K562 (cell line): ENCODE measurements at regions not wholly inside any gene's neighbourhood (a gene's known extent, or its start where the extent isn't known, plus 50 kb on each side); places are given as distances from the start of the nearest gene placed in this dataset.

Source experiments
- ATAC-seq: fragments of 200-7000 bp; cut with Tn5 transposase; 3 replicates; pipeline ENCODE4 v1.9.1; 2020; ENCODE audit warnings: moderate library complexity
- BruUV-seq: library from RNA; stranded (reverse); fragments of 400-500 nt; replicated peaks from 2 replicates; lab custom pipeline; 2021; lab: Mats Ljungman, UMichigan
- CTCF ChIA-PET: fragments of 300-600 bp; formaldehyde crosslinking; extraction: SDS; loops from one replicate; lab custom pipeline; 2021; ENCODE audit warnings: low intra/inter-chr PET ratio; lab: Yijun Ruan, JAX
- POLR2A ChIA-PET: fragments of 300-600, 350-650 bp; sonication (Branson Sonifier 250); formaldehyde crosslinking; extraction: SDS; loops from one replicate; lab custom pipeline; 2021; ENCODE audit warnings: antibody characterized with exemption, inconsistent platforms; lab: Yijun Ruan, JAX
- DNase-seq, 4 experiments: peaks; one replicate each; pipeline versions ENCODE4 v3.0.0 to v3.0.0-alpha.2; 2011 to 2018; ENCODE audit warnings: low spot score in 3 of 4, mixed read lengths in 3 of 4; ENCODE audit errors: extremely low read depth in 1 of 4
- FAIRE-seq: peaks from 2 replicates; lab custom pipeline; 2011; peaks lifted over from hg19 to GRCh38; lab: Jason Lieb, UNC
- H2AFZ ChIP-seq: 2 replicates; pipeline ENCODE4 v1.6.0; 2011; ENCODE audit warnings: low read depth, low read length, control low read depth, inconsistent platforms
- H3K27ac ChIP-seq: fragments of 200-600 bp; 3 replicates; pipeline ENCODE4 v1.8.0; 2011; ENCODE audit warnings: low read depth, mild to moderate bottlenecking, control low read depth, inconsistent platforms, low read length, moderate library complexity, mixed read lengths; ENCODE audit errors: extremely low read depth
- H3K27me3 ChIP-seq, 2 experiments: fragments of 300-600 bp in 1 of 2; 2 replicates in 1 of 2; 3 replicates in 1 of 2; pipeline versions ENCODE4 v1.6.0 to v1.8.0; 2011; ENCODE audit warnings: inconsistent platforms in 2 of 2, low read length in 2 of 2, mild to moderate bottlenecking in 1 of 2, mixed read lengths in 1 of 2, moderate library complexity in 1 of 2; ENCODE audit not compliant: control insufficient read depth in 2 of 2, insufficient read depth in 2 of 2
- H3K36me3 ChIP-seq: fragments of 300-600 bp; 3 replicates; pipeline ENCODE4 v1.8.0; 2011; ENCODE audit warnings: mild to moderate bottlenecking, low read length, inconsistent platforms; ENCODE audit not compliant: control insufficient read depth, insufficient read depth
- H3K4me1 ChIP-seq, 2 experiments: fragments of 200-600 bp in 1 of 2; replicated peaks in 1 of 2; 2 replicates in 1 of 2; 3 replicates in 1 of 2; pipeline versions ENCODE4 v1.5.1 to v1.8.0; 2011; ENCODE audit warnings: inconsistent platforms in 2 of 2, low read length in 2 of 2, mild to moderate bottlenecking in 1 of 2, mixed read lengths in 1 of 2, moderate library complexity in 1 of 2; ENCODE audit not compliant: control insufficient read depth in 2 of 2, insufficient read depth in 2 of 2
- H3K4me2 ChIP-seq: 2 replicates; pipeline ENCODE4 v1.6.1; 2011; ENCODE audit warnings: low read length, control low read depth, inconsistent platforms, mixed read lengths; ENCODE audit not compliant: insufficient read depth
- H3K4me3 ChIP-seq: fragments of 200-600 bp; sonication (generic), shearing (Covaris generic); 2 replicates; pipeline ENCODE4 v1.5.1; 2016; ENCODE audit warnings: control low read depth, inconsistent platforms
- H3K79me2 ChIP-seq: fragments of 200-600 bp; 3 replicates; pipeline ENCODE4 v1.8.0; 2011; ENCODE audit warnings: low read length, inconsistent platforms; ENCODE audit not compliant: control insufficient read depth, insufficient read depth
- H3K9ac ChIP-seq, 2 experiments: 2 replicates each; pipeline versions ENCODE4 v1.6.0 to v1.6.1; 2011; ENCODE audit warnings: low read depth in 2 of 2, low read length in 2 of 2, control low read depth in 1 of 2, inconsistent platforms in 1 of 2, mild to moderate bottlenecking in 1 of 2, mixed read lengths in 1 of 2; ENCODE audit not compliant: insufficient read depth in 1 of 2
- H3K9me1 ChIP-seq: one replicate; pipeline ENCODE4 v1.6.0; 2011; ENCODE audit warnings: inconsistent platforms, mild to moderate bottlenecking, low read length, moderate library complexity; ENCODE audit not compliant: control insufficient read depth, insufficient read depth
- H3K9me3 ChIP-seq: replicated peaks from 2 replicates; pipeline ENCODE4 v1.5.1; 2011; ENCODE audit warnings: low read depth, low read length, inconsistent platforms; ENCODE audit not compliant: control insufficient read depth, insufficient read depth
- H4K20me1 ChIP-seq: replicated peaks from 2 replicates; pipeline ENCODE4 v1.6.1; 2011; ENCODE audit warnings: low read length, inconsistent platforms, mixed read lengths; ENCODE audit not compliant: control insufficient read depth, insufficient read depth
- CBFA2T3 ChIP-seq: fragments of 450-650 bp; IDR thresholded peaks from 2 replicates; pipeline ENCODE4 v1.6.1; 2017
- ESRRA ChIP-seq: fragments of 450-650 bp; IDR thresholded peaks from 2 replicates; pipeline ENCODE4 v1.6.1; 2014; ENCODE audit warnings: low read depth, mild to moderate bottlenecking, moderate library complexity, borderline replicate concordance
- HDGF ChIP-seq: fragments of 450-650 bp; IDR thresholded peaks from 2 replicates; pipeline ENCODE4 v1.6.1; 2016
- HMGN3 ChIP-seq: IDR thresholded peaks from 2 replicates; pipeline ENCODE4 v1.6.1; 2011; ENCODE audit warnings: borderline replicate concordance, low read depth, mild to moderate bottlenecking, mixed read lengths, low read length; ENCODE audit not compliant: insufficient read length; ENCODE audit errors: extremely low read depth
- NKRF ChIP-seq: fragments of 450-650 bp; IDR thresholded peaks from 2 replicates; pipeline ENCODE4 v1.6.1; 2016; ENCODE audit warnings: borderline replicate concordance
- PHB ChIP-seq: fragments of 250-450 bp; sonication (Bioruptor Pico); IDR thresholded peaks from 2 replicates; pipeline ENCODE4 v1.5.0; 2021
- SPI1 ChIP-seq: IDR thresholded peaks from 2 replicates; pipeline ENCODE4 v1.6.1; 2011; ENCODE audit warnings: low read depth, low read length, control low read depth, borderline replicate concordance
- TAF15 ChIP-seq: fragments of 200-400 bp; formaldehyde crosslinking; IDR thresholded peaks from 2 replicates; pipeline ENCODE4 v1.6.1; 2017; ENCODE audit warnings: mild to moderate bottlenecking, low read depth, low read length, moderate library complexity
- WGBS: fragments of 100-300 bp; shearing (Covaris generic); methylation state at CpG from one replicate; pipeline ENCODE4 v1.1.6; 2016; ENCODE audit warnings: low coverage, mixed read lengths; ENCODE audit not compliant: insufficient coverage; ENCODE audit errors: missing lambda C conversion rate; 5-methylcytosine and 5-hydroxymethylcytosine counted together
- in situ Hi-C: fragments of 300-500 bp; cut with MboI; formaldehyde crosslinking; loops from 4 replicates; pipeline ENCODE4 v1.15.0; 2018; ENCODE audit warnings: inconsistent platforms, mixed read lengths
- intact Hi-C: fragments of 100-400 bp; cut with micrococcal nuclease; formaldehyde crosslinking; loops from 2 replicates; pipeline ENCODE4 v1.14.2; 2022

- TF ChIP-seq NKRF (no peak), SPI1 (no peak)
These were observed 151.7 kb downstream of the ZPLD1 start (continued) for GRCh38 chr3:102586485-102586884.

GRCh38 chr3:102593812-102594602 is 159.2 kb downstream of the ZPLD1 start:
- no peak for FAIRE-seq

More at GRCh38 chr3:102593812-102594602, 159.2 kb downstream of the ZPLD1 start:
- no peak for TF ChIP-seq ESRRA
- no peak for TF ChIP-seq PHB (CRISPR knock-in tag)
- no peak for TF ChIP-seq HDGF
- TF ChIP-seq CBFA2T3 = no peak
- TF ChIP-seq HMGN3 = no peak
- no peak for TF ChIP-seq TAF15
- Histone ChIP-seq H3K4me3 (no peak overlapping the region), H2AFZ (no peak overlapping the region), H3K79me2 (no peaks in the 10 kb centered on the region), H3K9me3 (no peaks in the 10 kb centered on the region), H3K9ac (no peak overlapping the region), H3K27me3 (no peaks in the 10 kb centered on the region), H3K36me3 (no peaks in the 10 kb centered on the region), H3K9me1 (no peaks in the 10 kb centered on the region), H4K20me1 (no peaks in the 10 kb centered on the region), H3K4me2 (no peak overlapping the region), H3K27ac (no peak overlapping the region), H3K4me1 (no peaks in the 10 kb centered on the region)
- intact Hi-C loops (no loop called here), in situ Hi-C loops (no loop called here)
- POLR2A ChIA-PET = no interaction called here
- BruUV-seq = no TSS peak
- CTCF ChIA-PET = no interaction called here
- ATAC-seq = no peak
- DNase-seq = no peak
- 0% methylated on average over 2 of the region's 2 CpGs for WGBS
